ENCODE measurements at regions not wholly inside any gene's neighbourhood (a gene's known extent, or its start where the extent isn't known, plus 50 kb on each side); places are given as distances from the start of the nearest gene placed in this dataset.
"Not testable (repeated sequence)": the region's sequence is repeated elsewhere in the genome, so short reads cannot be mapped to it uniquely, and the experiment has no call there.

- CTCF ChIA-PET: no interaction called here
- DNase-seq: no peak
- H3K27ac Mint-ChIP-seq: no peak overlapping the region
- no peak overlapping the region for H3K4me3 Mint-ChIP-seq
- ATAC-seq: no peak
- intact Hi-C loops (cut with DNase I, micrococcal nuclease): no loop called here
- no peaks in the 10 kb centered on the region for H3K36me3 Mint-ChIP-seq (ENCODE audit: low read depth)
- H3K4me1 Mint-ChIP-seq: no peaks in the 10 kb centered on the region
- no peaks in the 10 kb centered on the region for H3K9me3 Mint-ChIP-seq (ENCODE audit: low read depth)
- peaks cover 3% of the 10 kb centered on the region for H3K27me3 Mint-ChIP-seq
- POLR2A ChIA-PET: no interaction called here
Measured at GRCh38 chr3:110419601-110420000, 652.0 kb upstream of the NECTIN3 start.

DNA sequence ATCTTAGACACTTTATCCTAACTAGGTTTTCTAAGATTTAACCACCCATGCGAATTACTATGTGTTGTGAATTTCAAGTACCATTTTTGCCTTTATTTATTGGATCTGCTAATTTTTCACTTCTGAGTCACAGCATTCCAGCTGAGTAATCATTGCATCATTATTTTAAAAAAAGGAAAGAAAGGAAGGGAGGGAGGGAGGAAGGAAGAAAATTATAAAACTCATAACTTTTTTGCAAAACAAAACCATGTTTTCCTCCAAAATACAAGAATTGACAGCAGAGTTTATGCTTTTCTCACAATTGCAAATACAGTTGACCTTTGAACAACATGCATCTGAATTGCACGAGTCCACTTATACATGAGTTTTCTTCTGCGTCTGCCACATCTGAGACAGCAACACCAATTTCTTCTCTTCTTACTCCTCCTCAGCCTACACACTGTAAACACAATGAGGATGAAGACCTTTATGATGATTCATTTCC is 651.4 kb upstream of the NECTIN3 start:
- H3K4me3 Mint-ChIP-seq: no peak overlapping the region
- ChIA-PET POLR2A (no interaction called here), CTCF (no interaction called here)
- H3K4me1 Mint-ChIP-seq: no peaks in the 10 kb centered on the region
- no peaks in the 10 kb centered on the region for H3K9me3 Mint-ChIP-seq (ENCODE audit: low read depth)
- H3K36me3 Mint-ChIP-seq (ENCODE audit: low read depth): no peaks in the 10 kb centered on the region
- no peak overlapping the region for H3K27ac Mint-ChIP-seq
- ATAC-seq: no peak
- DNase-seq: no peak
- H3K27me3 Mint-ChIP-seq: peaks cover 1% of the 10 kb centered on the region
- intact Hi-C loops (cut with DNase I, micrococcal nuclease): no loop called here

DNA sequence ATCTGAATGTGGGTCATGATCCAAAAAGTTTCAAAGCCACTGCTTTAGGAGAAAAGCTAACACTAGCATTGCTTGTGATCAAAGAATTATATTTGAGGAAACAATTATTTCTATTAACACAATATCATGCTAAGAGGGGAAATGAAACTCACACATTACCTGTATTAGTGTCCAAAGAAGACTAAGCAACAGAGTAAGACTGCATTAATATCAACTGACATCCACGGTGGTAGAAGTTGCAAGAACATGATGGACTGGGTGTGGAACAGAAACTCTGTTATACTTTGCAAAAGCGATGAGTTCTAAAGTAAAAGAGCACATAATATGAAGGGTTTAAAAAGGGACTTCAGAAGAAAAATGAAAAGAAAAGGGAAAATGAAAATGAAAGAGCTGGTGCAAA is 648.3 kb upstream of the NECTIN3 start:
- no peak for DNase-seq
- no peak overlapping the region for H3K27ac Mint-ChIP-seq
- CTCF ChIA-PET: no interaction called here
- no peaks in the 10 kb centered on the region for H3K9me3 Mint-ChIP-seq (ENCODE audit: low read depth)
- no peaks in the 10 kb centered on the region for H3K4me1 Mint-ChIP-seq
- POLR2A ChIA-PET: no interaction called here
- no peaks in the 10 kb centered on the region for H3K36me3 Mint-ChIP-seq (ENCODE audit: low read depth)
- no peak for ATAC-seq
- no peaks in the 10 kb centered on the region for H3K27me3 Mint-ChIP-seq
- intact Hi-C loops (cut with DNase I, micrococcal nuclease): no loop called here
- H3K4me3 Mint-ChIP-seq: no peak overlapping the region

DNA sequence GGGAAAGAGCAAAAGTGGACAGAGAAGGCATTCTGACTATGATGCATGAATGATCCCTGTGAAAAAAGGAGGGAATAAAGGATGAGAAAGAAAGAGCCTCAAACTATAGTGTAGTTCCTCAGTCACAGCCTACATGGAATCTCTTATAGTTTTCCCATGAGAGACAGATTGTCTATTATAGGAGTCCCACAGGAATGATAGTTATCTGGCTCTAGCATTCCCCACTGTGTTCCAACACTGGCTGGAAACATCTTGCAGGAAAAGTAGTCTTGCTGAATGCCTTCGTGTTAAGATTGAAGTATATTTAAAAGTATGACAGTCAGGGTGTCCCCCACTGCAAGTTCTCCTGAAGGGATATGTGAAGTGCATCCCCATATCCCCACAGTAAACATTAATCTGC is 641.5 kb upstream of the NECTIN3 start:
- Mint-ChIP-seq H3K27me3 (no peaks in the 10 kb centered on the region), H3K27ac (no peak overlapping the region), H3K36me3 (ENCODE audit: low read depth) (no peaks in the 10 kb centered on the region), H3K4me3 (no peak overlapping the region), H3K9me3 (ENCODE audit: low read depth) (no peaks in the 10 kb centered on the region), H3K4me1 (no peaks in the 10 kb centered on the region)
- DNase-seq (no peak), ATAC-seq (no peak)
- CTCF ChIA-PET: no interaction called here
- intact Hi-C loops (cut with DNase I, micrococcal nuclease): no loop called here
- POLR2A ChIA-PET: no interaction called here

DNA sequence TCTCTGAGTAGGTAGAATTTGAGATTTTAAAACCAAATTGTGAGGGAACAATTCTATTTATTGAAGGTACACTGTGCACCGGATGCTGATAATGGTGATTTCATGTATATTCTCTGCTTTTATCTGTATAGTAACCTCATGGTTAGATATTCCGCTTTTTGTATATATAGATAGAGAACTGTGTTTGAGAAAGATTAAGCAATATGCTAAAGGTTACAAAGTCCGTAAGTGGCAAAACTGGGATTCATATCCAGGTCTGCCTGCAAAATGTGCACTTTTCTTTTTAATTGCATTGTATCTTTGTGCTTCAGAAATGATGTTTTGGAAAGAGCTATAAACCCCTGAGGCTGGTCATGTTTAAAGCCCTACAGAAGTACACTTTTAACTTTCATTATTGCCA is 635.4 kb upstream of the NECTIN3 start:
- intact Hi-C loops (cut with DNase I, micrococcal nuclease): no loop called here
- no peaks in the 10 kb centered on the region for H3K9me3 Mint-ChIP-seq (ENCODE audit: low read depth)
- ChIA-PET POLR2A (no interaction called here), CTCF (no interaction called here)
- no peak overlapping the region for H3K27ac Mint-ChIP-seq
- no peaks in the 10 kb centered on the region for H3K36me3 Mint-ChIP-seq (ENCODE audit: low read depth)
- H3K4me1 Mint-ChIP-seq: no peaks in the 10 kb centered on the region
- DNase-seq (no peak), ATAC-seq (no peak)
- no peak overlapping the region for H3K4me3 Mint-ChIP-seq
- H3K27me3 Mint-ChIP-seq: no peaks in the 10 kb centered on the region

- intact Hi-C loops (cut with DNase I, micrococcal nuclease); H3K36me3 Mint-ChIP-seq (ENCODE audit: low read depth); H3K27ac Mint-ChIP-seq; CTCF ChIA-PET; POLR2A ChIA-PET; H3K4me3 Mint-ChIP-seq; H3K9me3 Mint-ChIP-seq (ENCODE audit: low read depth); H3K4me1 Mint-ChIP-seq; ATAC-seq; DNase-seq; H3K27me3 Mint-ChIP-seq: not testable (repeated sequence)
Measured at GRCh38 chr3:110440066-110440653, 631.5 kb upstream of the NECTIN3 start.

DNA sequence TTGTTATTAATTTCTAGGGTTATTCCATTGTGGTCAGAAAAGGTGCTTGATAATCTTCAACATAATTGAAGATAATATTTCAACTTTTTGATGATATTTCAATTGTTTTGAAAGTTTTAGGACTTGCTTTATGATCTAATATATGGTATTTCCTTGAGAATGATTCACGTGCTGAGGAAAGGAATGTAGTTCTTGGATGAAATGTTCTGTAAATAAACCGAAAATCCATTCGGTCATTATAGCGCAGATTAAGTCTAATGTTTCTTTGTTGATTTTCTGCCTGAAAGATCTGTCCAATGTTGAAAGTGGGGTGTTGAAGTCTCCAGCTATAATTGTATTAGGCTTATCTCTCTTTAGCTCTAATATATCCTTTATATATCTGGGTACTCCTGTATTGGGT is 617.5 kb upstream of the NECTIN3 start:
- CTCF ChIA-PET: no interaction called here
- DNase-seq (no peak), ATAC-seq (no peak)
- POLR2A ChIA-PET: no interaction called here
- no peak overlapping the region for H3K4me3 Mint-ChIP-seq
- no peak overlapping the region for H3K27ac Mint-ChIP-seq
- no peaks in the 10 kb centered on the region for H3K36me3 Mint-ChIP-seq (ENCODE audit: low read depth)
- no peaks in the 10 kb centered on the region for H3K4me1 Mint-ChIP-seq
- H3K9me3 Mint-ChIP-seq (ENCODE audit: low read depth): no peaks in the 10 kb centered on the region
- intact Hi-C loops (cut with DNase I, micrococcal nuclease): no loop called here
- H3K27me3 Mint-ChIP-seq: no peaks in the 10 kb centered on the region

GRCh38 chr3:110456001-110456400 is 615.6 kb upstream of the NECTIN3 start:
- ATAC-seq (no peak), DNase-seq (no peak)
- no peaks in the 10 kb centered on the region for H3K36me3 Mint-ChIP-seq (ENCODE audit: low read depth)
- no peak overlapping the region for H3K27ac Mint-ChIP-seq
- CTCF ChIA-PET: no interaction called here
- no peak overlapping the region for H3K4me3 Mint-ChIP-seq
- no peaks in the 10 kb centered on the region for H3K4me1 Mint-ChIP-seq
- no peaks in the 10 kb centered on the region for H3K27me3 Mint-ChIP-seq
- POLR2A ChIA-PET: no interaction called here
- no peaks in the 10 kb centered on the region for H3K9me3 Mint-ChIP-seq (ENCODE audit: low read depth)
- intact Hi-C loops (cut with DNase I, micrococcal nuclease): no loop called here

GRCh38 chr3:110456438-110457138 is 615.0 kb upstream of the NECTIN3 start:
- no peak for ATAC-seq
- intact Hi-C loops (cut with DNase I, micrococcal nuclease): no loop called here
- CTCF ChIA-PET: no interaction called here

DNA sequence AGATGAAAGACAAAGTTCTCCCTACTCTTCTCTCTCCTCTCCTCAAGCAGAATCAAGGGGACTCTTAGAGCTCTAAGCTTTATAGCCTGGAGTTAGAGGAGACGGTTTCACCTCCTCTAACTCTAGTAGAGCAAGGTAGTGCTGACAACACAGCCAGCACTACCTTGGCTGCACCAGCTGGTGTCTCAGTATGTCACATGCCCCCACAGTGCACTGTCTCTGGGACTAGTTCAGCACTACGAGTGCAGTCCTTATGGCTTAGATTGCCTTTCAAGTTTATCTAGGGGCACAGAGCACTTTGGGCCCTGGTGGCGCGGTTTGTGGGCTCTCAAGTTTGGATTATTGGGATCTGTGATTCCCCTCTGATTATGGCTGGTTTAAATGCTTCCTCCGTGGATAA is 614.1 kb upstream of the NECTIN3 start:
- ChIA-PET POLR2A (no interaction called here), CTCF (no interaction called here)
- DNase-seq (no peak), ATAC-seq (no peak)
- Mint-ChIP-seq H3K27me3 (peaks cover 3% of the 10 kb centered on the region), H3K4me1 (no peaks in the 10 kb centered on the region), H3K4me3 (no peak overlapping the region), H3K9me3 (ENCODE audit: low read depth) (no peaks in the 10 kb centered on the region), H3K36me3 (ENCODE audit: low read depth) (no peaks in the 10 kb centered on the region), H3K27ac (no peak overlapping the region)
- intact Hi-C loops (cut with DNase I, micrococcal nuclease): no loop called here

More at GRCh38 chr3:110456438-110457138, 615.0 kb upstream of the NECTIN3 start:
- Mint-ChIP-seq H3K4me3 (no peak overlapping the region), H3K36me3 (ENCODE audit: low read depth) (no peaks in the 10 kb centered on the region), H3K4me1 (no peaks in the 10 kb centered on the region), H3K9me3 (ENCODE audit: low read depth) (no peaks in the 10 kb centered on the region), H3K27ac (no peak overlapping the region), H3K27me3 (no peaks in the 10 kb centered on the region)
- no peak for DNase-seq
- POLR2A ChIA-PET: no interaction called here

GRCh38 chr3:110459021-110459420 is 612.6 kb upstream of the NECTIN3 start:
- Mint-ChIP-seq H3K27ac (no peak overlapping the region), H3K4me3 (no peak overlapping the region), H3K36me3 (ENCODE audit: low read depth) (no peaks in the 10 kb centered on the region), H3K9me3 (ENCODE audit: low read depth) (no peaks in the 10 kb centered on the region), H3K4me1 (no peaks in the 10 kb centered on the region), H3K27me3 (peaks cover 3% of the 10 kb centered on the region)
- DNase-seq (no peak), ATAC-seq (no peak)
- POLR2A ChIA-PET: no interaction called here
- CTCF ChIA-PET: interaction anchor here (0.7 kb wide), 1 partner anchor 888 kb away, joined by 3 read pairs; no protein-coding TSS in a partner anchor
- intact Hi-C loops (cut with DNase I, micrococcal nuclease): no loop called here

- CTCF ChIA-PET: no interaction called here
- H3K4me3 Mint-ChIP-seq: no peak overlapping the region
- intact Hi-C loops (cut with DNase I, micrococcal nuclease): no loop called here
- H3K36me3 Mint-ChIP-seq (ENCODE audit: low read depth): no peaks in the 10 kb centered on the region
- peaks cover 6% of the 10 kb centered on the region for H3K27me3 Mint-ChIP-seq
- no peak for ATAC-seq
- H3K9me3 Mint-ChIP-seq (ENCODE audit: low read depth): no peaks in the 10 kb centered on the region
- DNase-seq: no peak
- H3K4me1 Mint-ChIP-seq: no peaks in the 10 kb centered on the region
- POLR2A ChIA-PET: no interaction called here
- no peak overlapping the region for H3K27ac Mint-ChIP-seq
Measured at GRCh38 chr3:110470310-110470709, 601.3 kb upstream of the NECTIN3 start.
